B cell (primary cell): ENCODE measurements at regions not wholly inside any gene's neighbourhood (a gene's known extent, or its start where the extent isn't known, plus 50 kb on each side); places are given as distances from the start of the nearest gene placed in this dataset.

ENCODE experiments used
- ATAC-seq: fragments of 200-7000 bp; cut with Tn5 transposase; one replicate; pipeline ENCODE4 v1.10.0; 2021; ENCODE audit warnings: low read depth, mild to moderate bottlenecking, moderate number of reproducible peaks, moderate library complexity
- CTCF ChIA-PET: fragments of 350-600 bp; sonication (Branson Sonifier 250); formaldehyde crosslinking; loops from one replicate; lab custom pipeline; 2021; ENCODE audit warnings: antibody characterized with exemption, inconsistent platforms; lab: Charles Lee
- POLR2A ChIA-PET: fragments of 350-600 bp; sonication (Branson Sonifier 250); formaldehyde crosslinking; loops from one replicate; lab custom pipeline; 2021; ENCODE audit warnings: antibody characterized with exemption; lab: Charles Lee
- DNase-seq: peaks from one replicate; pipeline ENCODE4 v3.0.0; 2013
- H2AFZ ChIP-seq: 2 replicates; pipeline ENCODE4 v1.6.1; 2012; ENCODE audit warnings: mild to moderate bottlenecking, low read depth, low read length; ENCODE audit not compliant: insufficient read depth, poor library complexity, severe bottlenecking
- H3K27ac ChIP-seq, 2 donors: 1 replicate in 1 of 2; 2 replicates in 1 of 2; pipeline ENCODE4 v1.5.1; 2012 to 2013; ENCODE audit warnings: low read length in 2 of 2, mild to moderate bottlenecking in 2 of 2, moderate library complexity in 1 of 2
- H3K27me3 ChIP-seq, 4 experiments: fragments of 200-600 bp in 1 of 4; sonication (generic) in 1 of 4; replicated peaks in 1 of 4; 1 replicate in 2 of 4; 2 replicates in 2 of 4; pipeline versions ENCODE4 v1.6.1 to v1.7.0; 2013 to 2016; ENCODE audit warnings: low read length in 3 of 4, mild to moderate bottlenecking in 2 of 4, mixed read lengths in 1 of 4, moderate library complexity in 1 of 4; ENCODE audit not compliant: insufficient read depth in 4 of 4, control insufficient read depth in 3 of 4; ENCODE audit errors: control extremely low read depth in 1 of 4
- H3K36me3 ChIP-seq, 2 experiments: replicated peaks in 1 of 2; 1 replicate in 1 of 2; 2 replicates in 1 of 2; pipeline versions ENCODE4 v1.6.1 to v1.7.1; 2013; ENCODE audit warnings: low read length in 1 of 2; ENCODE audit not compliant: insufficient read depth in 2 of 2, control insufficient read depth in 1 of 2; ENCODE audit errors: control extremely low read depth in 1 of 2, extremely low read depth in 1 of 2
- H3K4me1 ChIP-seq, 2 donors: fragments of 200-600 bp in 1 of 2; sonication (generic) in 1 of 2; 1 replicate in 1 of 2; 2 replicates in 1 of 2; pipeline versions ENCODE4 v1.5.1 to v1.6.1; 2013 to 2017; ENCODE audit warnings: low read length in 2 of 2; ENCODE audit not compliant: control insufficient read depth in 2 of 2, insufficient read depth in 2 of 2
- H3K4me2 ChIP-seq: replicated peaks from 2 replicates; pipeline ENCODE3; 2012; ENCODE audit warnings: mild to moderate bottlenecking, low read depth, low read length; ENCODE audit not compliant: poor library complexity, severe bottlenecking
- H3K4me3 ChIP-seq, 5 experiments: fragments of 200-600 bp in 1 of 5; sonication (generic) in 1 of 5; 1 replicate in 3 of 5; 2 replicates in 2 of 5; pipeline versions ENCODE4 v1.5.1 to v1.7.0; 2011 to 2016; ENCODE audit warnings: low read length in 4 of 5, mild to moderate bottlenecking in 4 of 5, low read depth in 2 of 5, control low read depth in 1 of 5, moderate library complexity in 1 of 5; ENCODE audit not compliant: insufficient read depth in 1 of 5; ENCODE audit errors: control extremely low read depth in 1 of 5, extremely low read depth in 1 of 5
- H3K79me2 ChIP-seq: fragments of 200-600 bp; sonication (generic); one replicate; pipeline ENCODE4 v1.6.0; 2016; ENCODE audit warnings: low read length; ENCODE audit not compliant: control insufficient read depth, insufficient read depth
- H3K9ac ChIP-seq: fragments of 200-600 bp; sonication (generic); 2 replicates; pipeline ENCODE4 v1.6.1; 2017; ENCODE audit warnings: mild to moderate bottlenecking, low read length, moderate library complexity
- H3K9me3 ChIP-seq, 3 donors: one replicate each; pipeline versions ENCODE4 v1.6.1 to v1.7.1; 2013; ENCODE audit warnings: low read length in 2 of 3; ENCODE audit not compliant: control insufficient read depth in 2 of 3, insufficient read depth in 1 of 3; ENCODE audit errors: control extremely low read depth in 1 of 3
- H4K20me1 ChIP-seq: 2 replicates; pipeline ENCODE4 v1.6.0; 2012; ENCODE audit warnings: mild to moderate bottlenecking, low read length; ENCODE audit not compliant: insufficient read depth, control insufficient read depth, poor library complexity, severe bottlenecking
- H3K27ac Mint-ChIP-seq: one replicate; pipeline ENCODE4 v1.8.0; 2021; ENCODE audit warnings: mixed read lengths
- H3K27me3 Mint-ChIP-seq: one replicate; pipeline ENCODE4 v1.8.0; 2021; ENCODE audit warnings: mixed read lengths
- H3K4me1 Mint-ChIP-seq: one replicate; pipeline ENCODE4 v1.8.0; 2021; ENCODE audit warnings: mixed read lengths
- H3K4me3 Mint-ChIP-seq: one replicate; pipeline ENCODE4 v1.8.0; 2021; ENCODE audit warnings: mixed read lengths
- H3K9me3 Mint-ChIP-seq: one replicate; pipeline ENCODE4 v1.8.0; 2022; ENCODE audit warnings: mixed read lengths; ENCODE audit not compliant: insufficient read depth
- EZH2 ChIP-seq: IDR thresholded peaks from 2 replicates; pipeline ENCODE4 v1.6.1; 2012; ENCODE audit warnings: borderline replicate concordance, low read depth, mild to moderate bottlenecking, moderate library complexity, low read length; ENCODE audit not compliant: insufficient read depth, poor library complexity, severe bottlenecking
- WGBS: methylation state at CpG from one replicate; pipeline ENCODE4 v1.1.5; 2013; ENCODE audit warnings: missing lambda C conversion rate; ENCODE audit not compliant: insufficient coverage; 5-methylcytosine and 5-hydroxymethylcytosine counted together
- intact Hi-C: fragments of 100-400 bp; cut with micrococcal nuclease; formaldehyde crosslinking; loops from one replicate; pipeline ENCODE4 v1.10.0; 2022
- TF ChIP-seq, protein P1 (sequence below): fragments of 200-600 bp; IDR thresholded peaks from one replicate; pipeline ENCODE4 v1.8.0; 2022; ENCODE audit warnings: antibody characterized with exemption, mild to moderate bottlenecking

DNA sequence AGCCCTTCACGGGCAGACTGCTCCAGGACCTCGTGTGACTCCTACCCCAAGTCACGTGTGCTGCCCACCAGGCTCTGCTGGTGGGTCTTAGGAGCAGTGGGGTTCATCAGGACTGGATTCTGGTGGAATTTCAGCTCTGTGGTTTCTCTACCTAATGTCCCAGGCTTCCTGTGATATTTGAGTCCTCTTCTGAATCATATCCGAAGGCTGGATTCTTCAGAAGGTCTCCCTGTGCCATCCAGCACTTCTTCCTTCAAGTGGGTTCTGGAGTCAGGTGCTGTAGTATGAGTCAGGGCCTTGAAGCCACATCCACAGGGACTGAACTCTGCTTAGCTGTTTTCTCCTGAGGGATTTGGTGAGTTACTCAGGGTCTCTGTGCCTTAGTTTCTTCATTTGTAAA, 850.2 kb upstream of the CELF4 start:
- Mint-ChIP-seq H3K9me3 (peaks cover 2% of the 10 kb centered on the region), H3K27me3 (no peaks in the 10 kb centered on the region), H3K27ac (no peak overlapping the region), H3K4me3 (no peak overlapping the region), H3K4me1 (no peaks in the 10 kb centered on the region)
- intact Hi-C loops, result no loop called here
- no peaks in the 10 kb centered on the region for H3K36me3 ChIP-seq
- ATAC-seq (no peak), DNase-seq (no peak)
- H3K4me3 ChIP-seq, result no peak overlapping the region
- 87% methylated on average over 4 of the region's 4 CpGs for whole genome bisulfite sequencing
- no peak overlapping the region for H3K4me2 ChIP-seq
- H4K20me1 ChIP-seq, result no peaks in the 10 kb centered on the region
- no peak overlapping the region for H3K27ac ChIP-seq
- H3K9me3 ChIP-seq, result no peaks in the 10 kb centered on the region
- no peak overlapping the region for H2AFZ ChIP-seq
- no peaks in the 10 kb centered on the region for H3K79me2 ChIP-seq
- H3K9ac ChIP-seq, result no peak overlapping the region
- no peaks in the 10 kb centered on the region for H3K27me3 ChIP-seq
- H3K4me1 ChIP-seq, result no peaks in the 10 kb centered on the region
- POLR2A ChIA-PET, result no interaction called here
- TF ChIP-seq, protein P1, sequence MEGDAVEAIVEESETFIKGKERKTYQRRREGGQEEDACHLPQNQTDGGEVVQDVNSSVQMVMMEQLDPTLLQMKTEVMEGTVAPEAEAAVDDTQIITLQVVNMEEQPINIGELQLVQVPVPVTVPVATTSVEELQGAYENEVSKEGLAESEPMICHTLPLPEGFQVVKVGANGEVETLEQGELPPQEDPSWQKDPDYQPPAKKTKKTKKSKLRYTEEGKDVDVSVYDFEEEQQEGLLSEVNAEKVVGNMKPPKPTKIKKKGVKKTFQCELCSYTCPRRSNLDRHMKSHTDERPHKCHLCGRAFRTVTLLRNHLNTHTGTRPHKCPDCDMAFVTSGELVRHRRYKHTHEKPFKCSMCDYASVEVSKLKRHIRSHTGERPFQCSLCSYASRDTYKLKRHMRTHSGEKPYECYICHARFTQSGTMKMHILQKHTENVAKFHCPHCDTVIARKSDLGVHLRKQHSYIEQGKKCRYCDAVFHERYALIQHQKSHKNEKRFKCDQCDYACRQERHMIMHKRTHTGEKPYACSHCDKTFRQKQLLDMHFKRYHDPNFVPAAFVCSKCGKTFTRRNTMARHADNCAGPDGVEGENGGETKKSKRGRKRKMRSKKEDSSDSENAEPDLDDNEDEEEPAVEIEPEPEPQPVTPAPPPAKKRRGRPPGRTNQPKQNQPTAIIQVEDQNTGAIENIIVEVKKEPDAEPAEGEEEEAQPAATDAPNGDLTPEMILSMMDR, result no peak
- no peak for TF ChIP-seq EZH2
- CTCF ChIA-PET, result no interaction called here

DNA sequence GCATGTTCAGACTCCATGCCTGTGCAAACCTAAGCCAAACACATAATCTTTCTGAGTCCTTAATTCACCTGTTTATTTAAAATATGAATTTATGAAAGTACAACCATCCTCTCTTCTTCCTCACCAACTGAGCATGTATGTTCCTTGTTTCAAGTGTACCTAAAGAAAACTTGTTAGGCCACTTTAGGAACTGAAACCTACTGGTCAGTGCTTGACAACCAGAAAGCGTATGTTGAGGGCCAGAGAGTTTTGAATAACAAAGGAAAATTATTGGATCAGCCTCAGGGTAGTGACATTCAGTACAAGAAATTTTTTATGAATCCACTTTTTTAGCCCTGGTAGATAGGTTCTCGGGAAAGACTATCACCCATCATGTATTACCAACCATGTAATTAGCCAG, 847.6 kb upstream of the CELF4 start:
- Histone ChIP-seq H3K9me3 (peaks cover 0 to 3% (median 1%) of the 10 kb centered on the region in 3 donors), H2AFZ (no peak overlapping the region), H4K20me1 (no peaks in the 10 kb centered on the region), H3K4me1 (no peaks in the 10 kb centered on the region), H3K27ac (no peak overlapping the region), H3K9ac (no peak overlapping the region), H3K79me2 (no peaks in the 10 kb centered on the region), H3K4me2 (no peak overlapping the region), H3K27me3 (no peaks in the 10 kb centered on the region), H3K36me3 (no peaks in the 10 kb centered on the region), H3K4me3 (no peak overlapping the region)
- DNase-seq, result no peak
- H3K4me3 Mint-ChIP-seq, result no peak overlapping the region
- no peak for TF ChIP-seq EZH2
- TF ChIP-seq, protein P1, result no peak
- 60% methylated on average over 1 of the region's 2 CpGs for WGBS
- POLR2A ChIA-PET, result no interaction called here
- no peaks in the 10 kb centered on the region for H3K27me3 Mint-ChIP-seq
- H3K9me3 Mint-ChIP-seq, result peaks cover 2% of the 10 kb centered on the region
- no peak overlapping the region for H3K27ac Mint-ChIP-seq
- CTCF ChIA-PET, result no interaction called here
- ATAC-seq, result no peak
- H3K4me1 Mint-ChIP-seq, result no peaks in the 10 kb centered on the region
- intact Hi-C loops, result no loop called here
